NB4 (cell line): ENCODE measurements at regions not wholly inside any gene's neighbourhood (a gene's known extent, or its start where the extent isn't known, plus 50 kb on each side); places are given as distances from the start of the nearest gene placed in this dataset.

Experiments
- DNase-seq: peaks from one replicate; pipeline ENCODE4 v3.0.0; 2010; ENCODE audit warnings: low read depth
- H3K4me3 ChIP-seq: one replicate; pipeline ENCODE4 v1.5.1; 2011; ENCODE audit warnings: mild to moderate bottlenecking, low read depth, low read length, moderate library complexity
- MYC ChIP-seq: IDR thresholded peaks from 2 replicates; pipeline ENCODE4 v1.6.1; 2011; ENCODE audit warnings: low read depth, low read length
- POLR2A ChIP-seq: IDR thresholded peaks from 2 replicates; pipeline ENCODE4 v1.6.1; 2011; ENCODE audit warnings: mild to moderate bottlenecking; ENCODE audit not compliant: insufficient read length; ENCODE audit errors: extremely low read depth
- TF ChIP-seq, protein P1 (sequence below): IDR thresholded peaks from 2 replicates; pipeline ENCODE4 v1.6.1; 2011; ENCODE audit warnings: low read depth, low read length
- TF ChIP-seq, protein P2 (sequence below): IDR thresholded peaks from one replicate; pipeline ENCODE4 v1.5.1; 2012; ENCODE audit warnings: low read depth, low read length

DNA sequence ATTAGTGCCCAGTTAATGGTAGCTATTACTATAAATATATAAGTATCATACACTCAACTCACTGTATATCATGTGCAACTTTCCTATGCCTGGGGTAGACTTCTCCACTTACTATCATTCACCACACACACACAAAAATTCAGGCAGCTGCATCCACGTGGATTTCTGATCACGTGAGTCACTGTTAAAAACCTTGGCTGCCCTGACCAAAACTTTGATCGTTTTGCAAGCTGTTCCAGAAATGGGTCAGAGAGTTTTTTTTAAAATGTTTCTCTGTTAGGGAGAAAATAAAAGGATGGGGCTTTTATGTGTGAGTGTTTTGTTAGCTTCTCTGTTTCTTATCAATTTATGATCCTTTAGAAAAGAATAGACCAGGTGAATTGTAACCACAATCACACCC, 198.2 kb upstream of the CNOT2 start:
- no peak for DNase-seq
- no peak overlapping the region for H3K4me3 ChIP-seq
- TF ChIP-seq, protein P1, sequence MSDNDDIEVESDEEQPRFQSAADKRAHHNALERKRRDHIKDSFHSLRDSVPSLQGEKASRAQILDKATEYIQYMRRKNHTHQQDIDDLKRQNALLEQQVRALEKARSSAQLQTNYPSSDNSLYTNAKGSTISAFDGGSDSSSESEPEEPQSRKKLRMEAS, result no peak
- TF ChIP-seq, protein P2, sequence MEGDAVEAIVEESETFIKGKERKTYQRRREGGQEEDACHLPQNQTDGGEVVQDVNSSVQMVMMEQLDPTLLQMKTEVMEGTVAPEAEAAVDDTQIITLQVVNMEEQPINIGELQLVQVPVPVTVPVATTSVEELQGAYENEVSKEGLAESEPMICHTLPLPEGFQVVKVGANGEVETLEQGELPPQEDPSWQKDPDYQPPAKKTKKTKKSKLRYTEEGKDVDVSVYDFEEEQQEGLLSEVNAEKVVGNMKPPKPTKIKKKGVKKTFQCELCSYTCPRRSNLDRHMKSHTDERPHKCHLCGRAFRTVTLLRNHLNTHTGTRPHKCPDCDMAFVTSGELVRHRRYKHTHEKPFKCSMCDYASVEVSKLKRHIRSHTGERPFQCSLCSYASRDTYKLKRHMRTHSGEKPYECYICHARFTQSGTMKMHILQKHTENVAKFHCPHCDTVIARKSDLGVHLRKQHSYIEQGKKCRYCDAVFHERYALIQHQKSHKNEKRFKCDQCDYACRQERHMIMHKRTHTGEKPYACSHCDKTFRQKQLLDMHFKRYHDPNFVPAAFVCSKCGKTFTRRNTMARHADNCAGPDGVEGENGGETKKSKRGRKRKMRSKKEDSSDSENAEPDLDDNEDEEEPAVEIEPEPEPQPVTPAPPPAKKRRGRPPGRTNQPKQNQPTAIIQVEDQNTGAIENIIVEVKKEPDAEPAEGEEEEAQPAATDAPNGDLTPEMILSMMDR, result no peak
- TF ChIP-seq POLR2A, result no peak

DNA sequence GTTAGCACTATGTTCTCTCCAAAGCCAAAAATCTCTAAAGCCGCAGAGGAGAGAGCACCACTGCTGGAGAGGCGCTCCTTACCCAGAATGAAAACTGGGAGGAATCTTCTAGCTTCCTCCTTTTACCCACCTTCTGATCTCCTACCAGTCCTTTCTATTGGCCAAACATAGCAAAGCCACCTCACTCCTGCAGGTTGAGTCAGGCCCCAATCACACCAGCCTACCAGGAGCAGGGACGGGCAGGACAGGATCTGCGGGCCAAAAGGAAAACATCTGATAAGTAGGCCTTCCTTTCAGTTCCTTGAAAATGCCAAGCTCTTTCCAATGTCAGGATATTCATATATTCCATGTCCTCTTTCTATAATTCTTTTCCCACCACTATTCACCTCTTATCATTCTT, 197.7 kb upstream of the CNOT2 start:
- DNase-seq, result no peak
- TF ChIP-seq, protein P2, result no peak
- TF ChIP-seq POLR2A (no peak), MYC (no peak)
- TF ChIP-seq, protein P1, result no peak
- H3K4me3 ChIP-seq, result no peak overlapping the region

DNA sequence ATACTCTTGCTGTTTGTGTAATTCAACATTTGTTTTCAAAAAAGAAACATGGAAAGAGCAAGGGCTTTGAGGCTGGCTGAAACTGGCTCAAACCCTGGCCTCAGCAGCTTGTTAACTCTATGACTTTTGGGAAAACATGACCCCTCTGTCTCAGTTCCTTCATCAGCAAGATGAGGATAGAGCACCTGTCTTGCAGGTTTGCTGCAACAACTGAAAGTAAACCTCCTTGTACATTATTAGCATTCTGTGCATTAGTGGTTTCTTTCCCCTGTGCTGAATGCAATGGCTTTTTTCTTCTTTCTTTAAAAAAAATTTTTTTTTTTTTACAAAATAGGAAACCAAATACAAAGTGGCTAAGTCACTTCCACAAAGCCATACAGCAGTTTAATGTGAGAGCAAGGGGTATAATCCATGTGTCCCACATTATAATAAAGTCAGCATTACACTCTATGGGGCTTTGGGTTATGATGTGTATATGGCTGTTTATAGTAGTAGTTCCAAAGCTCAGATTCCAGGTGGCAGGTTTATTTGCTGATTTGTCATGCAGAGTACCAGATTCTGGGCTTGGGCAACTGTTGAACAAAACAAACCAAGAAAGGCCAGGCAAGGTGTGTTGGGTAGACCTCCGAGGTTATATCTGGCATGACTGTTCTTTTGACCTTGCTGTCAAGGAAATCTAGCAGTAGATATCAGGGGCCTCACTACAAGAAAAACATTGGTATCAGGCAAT, 194.5 kb upstream of the CNOT2 start:
- DNase-seq, result no peak
- TF ChIP-seq, protein P2, result no peak
- H3K4me3 ChIP-seq, result no peak overlapping the region

DNA sequence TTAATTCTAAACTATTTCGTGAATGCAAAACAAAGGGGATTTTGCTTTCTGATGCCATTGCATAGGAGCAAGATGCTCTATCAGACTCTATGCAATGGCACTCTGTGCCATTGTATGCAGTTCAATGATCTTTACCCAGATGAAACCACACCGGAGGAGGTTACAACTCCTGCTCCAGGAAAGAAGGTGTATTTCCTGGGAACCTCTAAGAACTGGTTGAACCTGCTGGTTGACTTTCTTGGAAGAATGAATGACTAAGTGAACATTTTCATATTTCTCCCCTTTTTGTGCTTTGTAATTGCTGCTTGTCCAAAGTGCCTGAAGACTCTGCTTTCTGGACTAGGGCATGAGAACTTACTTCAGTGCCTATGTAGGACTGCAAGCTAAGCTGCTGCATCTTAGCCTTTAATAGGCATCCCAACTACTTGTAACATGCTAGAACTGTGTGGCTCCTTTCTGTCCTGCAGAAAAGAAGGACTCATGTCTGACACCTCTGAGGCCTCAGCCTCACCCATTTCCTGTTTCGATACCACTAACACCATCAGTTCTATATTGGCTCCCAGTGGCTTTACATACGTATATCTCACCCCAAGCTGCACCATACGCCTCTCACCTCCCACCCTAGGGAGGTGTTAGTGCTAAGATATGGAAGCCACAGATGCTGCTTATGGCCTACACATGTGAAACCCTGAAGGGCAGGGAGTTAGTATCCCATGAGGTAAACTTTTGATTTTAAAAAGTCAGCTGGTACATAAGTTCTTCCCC, 193.5 kb upstream of the CNOT2 start:
- peak; percentile 67 for DNase-seq
- no peak overlapping the region for H3K4me3 ChIP-seq
- TF ChIP-seq MYC (no peak), POLR2A (no peak)
- TF ChIP-seq, protein P1, result peak; percentile 7; the same call in 1 of the 2 replicates
- TF ChIP-seq, protein P2, result no peak

DNA sequence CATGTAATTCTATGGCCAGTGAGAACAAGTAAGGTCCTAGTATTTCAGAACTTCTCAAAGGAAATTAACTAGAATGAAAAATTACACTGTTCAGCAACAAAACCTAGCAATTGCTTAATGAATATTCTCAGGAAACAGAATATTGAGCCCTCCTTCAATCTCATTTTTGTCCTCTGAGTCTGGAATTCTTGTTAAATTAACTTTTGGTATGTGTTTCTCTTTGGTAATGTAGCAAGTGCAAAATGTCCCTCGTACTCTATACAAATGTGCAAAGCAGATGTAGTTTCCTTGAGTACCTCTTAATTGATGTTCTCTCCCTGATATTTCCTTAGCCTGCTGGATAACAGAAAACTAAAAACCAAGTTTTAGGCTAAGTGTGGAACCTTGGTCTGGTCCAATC, 190.8 kb upstream of the CNOT2 start:
- TF ChIP-seq MYC (no peak), POLR2A (no peak)
- TF ChIP-seq, protein P1, result no peak
- TF ChIP-seq, protein P2, result no peak
- no peak for DNase-seq
- no peak overlapping the region for H3K4me3 ChIP-seq
